H9 (cell line): ENCODE measurements at regions not wholly inside any gene's neighbourhood (a gene's known extent, or its start where the extent isn't known, plus 50 kb on each side); places are given as distances from the start of the nearest gene placed in this dataset.

Experiments
- DNase-seq: peaks from one replicate; pipeline ENCODE4 v3.0.0-alpha.2; 2017
- H2AFZ ChIP-seq: one replicate; pipeline ENCODE4 v1.6.1; 2013; ENCODE audit warnings: mild to moderate bottlenecking, low read length, control low read depth, moderate library complexity
- H2AK5ac ChIP-seq: 2 replicates; pipeline ENCODE4 v1.6.1; 2013; ENCODE audit warnings: low read length, control low read depth, mixed read lengths; ENCODE audit not compliant: insufficient read length
- H2BK120ac ChIP-seq: one replicate; pipeline ENCODE4 v1.6.1; 2013; ENCODE audit warnings: low read depth, mild to moderate bottlenecking, low read length, control low read depth, inconsistent platforms; ENCODE audit not compliant: poor library complexity, severe bottlenecking
- H2BK12ac ChIP-seq: 2 replicates; pipeline ENCODE4 v1.6.1; 2013; ENCODE audit warnings: low read length, control low read depth, mixed read lengths, low read depth; ENCODE audit not compliant: insufficient read length
- H2BK15ac ChIP-seq: 2 replicates; pipeline ENCODE4 v1.6.1; 2013; ENCODE audit warnings: low read depth, low read length, control low read depth
- H2BK20ac ChIP-seq: one replicate; pipeline ENCODE4 v1.6.1; 2013; ENCODE audit warnings: low read depth, mild to moderate bottlenecking, low read length, control low read depth, inconsistent platforms; ENCODE audit not compliant: poor library complexity, severe bottlenecking
- H2BK5ac ChIP-seq: 2 replicates; pipeline ENCODE4 v1.6.1; 2013; ENCODE audit warnings: low read length, control low read depth, mixed read lengths; ENCODE audit not compliant: insufficient read length
- H3K14ac ChIP-seq: 2 replicates; pipeline ENCODE4 v1.6.1; 2013; ENCODE audit warnings: low read length, control low read depth; ENCODE audit not compliant: insufficient read depth
- H3K18ac ChIP-seq: 2 replicates; pipeline ENCODE4 v1.6.1; 2013; ENCODE audit warnings: low read depth, mild to moderate bottlenecking, mixed read lengths, low read length, control low read depth; ENCODE audit not compliant: insufficient read length
- H3K23ac ChIP-seq: 2 replicates; pipeline ENCODE4 v1.6.1; 2013; ENCODE audit warnings: low read length, control low read depth, mixed read lengths, low read depth; ENCODE audit not compliant: insufficient read length
- H3K23me2 ChIP-seq: 2 replicates; pipeline ENCODE4 v1.6.1; 2013; ENCODE audit warnings: low read depth, mild to moderate bottlenecking, mixed read lengths, low read length, control low read depth; ENCODE audit not compliant: insufficient read length, poor library complexity, severe bottlenecking
- H3K27ac ChIP-seq: 2 replicates; pipeline ENCODE4 v1.5.1; 2013; ENCODE audit warnings: low read length, control low read depth, mixed read lengths, low read depth; ENCODE audit not compliant: insufficient read length
- H3K27me3 ChIP-seq: 2 replicates; pipeline ENCODE4 v1.6.1; 2013; ENCODE audit warnings: low read length, control low read depth, inconsistent platforms; ENCODE audit not compliant: insufficient read depth
- H3K4ac ChIP-seq: 2 replicates; pipeline ENCODE4 v1.6.1; 2013; ENCODE audit warnings: low read depth, mild to moderate bottlenecking, control low read depth, inconsistent platforms, low read length, moderate library complexity
- H3K4me1 ChIP-seq: 2 replicates; pipeline ENCODE4 v1.6.1; 2013; ENCODE audit warnings: low read length, control low read depth, inconsistent platforms; ENCODE audit not compliant: insufficient read depth
- H3K4me2 ChIP-seq: 2 replicates; pipeline ENCODE4 v1.6.1; 2013; ENCODE audit warnings: low read length, control low read depth, mixed read lengths; ENCODE audit not compliant: insufficient read length, insufficient read depth
- H3K56ac ChIP-seq: 2 replicates; pipeline ENCODE4 v1.6.1; 2013; ENCODE audit warnings: low read depth, mild to moderate bottlenecking, mixed read lengths, low read length, control low read depth; ENCODE audit not compliant: insufficient read length
- H3K79me1 ChIP-seq: 2 replicates; pipeline ENCODE4 v1.6.1; 2013; ENCODE audit warnings: low read depth, mild to moderate bottlenecking, moderate library complexity, low read length, control low read depth, inconsistent platforms; ENCODE audit not compliant: insufficient read depth, poor library complexity, severe bottlenecking
- H3K79me2 ChIP-seq: 2 replicates; pipeline ENCODE4 v1.6.1; 2013; ENCODE audit warnings: low read length, control low read depth, inconsistent platforms; ENCODE audit not compliant: insufficient read depth
- H3K9ac ChIP-seq: 2 replicates; pipeline ENCODE4 v1.6.1; 2013; ENCODE audit warnings: low read length, control low read depth, mixed read lengths; ENCODE audit not compliant: insufficient read length; ENCODE audit errors: extremely low read depth
- H3K9me3 ChIP-seq: one replicate; pipeline ENCODE4 v1.6.1; 2013; ENCODE audit warnings: low read depth, low read length, inconsistent platforms; ENCODE audit not compliant: control insufficient read depth
- H3T11ph ChIP-seq: one replicate; pipeline ENCODE4 v1.6.1; 2013; ENCODE audit warnings: mild to moderate bottlenecking, low read length, control low read depth, inconsistent platforms
- H4K20me1 ChIP-seq: one replicate; pipeline ENCODE4 v1.6.1; 2013; ENCODE audit not compliant: control insufficient read depth, insufficient read length, insufficient read depth
- H4K5ac ChIP-seq: 2 replicates; pipeline ENCODE4 v1.6.1; 2013; ENCODE audit warnings: low read depth, mild to moderate bottlenecking, mixed read lengths, low read length, control low read depth; ENCODE audit not compliant: insufficient read length
- H4K8ac ChIP-seq: replicated peaks from 2 replicates; pipeline ENCODE4 v1.6.1; 2013; ENCODE audit warnings: low read length, control low read depth, mixed read lengths, low read depth; ENCODE audit not compliant: insufficient read length
- H4K91ac ChIP-seq: 2 replicates; pipeline ENCODE4 v1.6.1; 2013; ENCODE audit warnings: low read depth, mild to moderate bottlenecking, moderate library complexity, mixed read lengths, low read length, control low read depth; ENCODE audit not compliant: insufficient read length
- H3K27ac Mint-ChIP-seq, 3 experiments: 2 replicates in 2 of 3; 3 replicates in 1 of 3; pipeline ENCODE4 v1.8.0; 2020 to 2021; ENCODE audit warnings: mixed read lengths in 3 of 3, mild to moderate bottlenecking in 1 of 3, moderate library complexity in 1 of 3
- H3K27me3 Mint-ChIP-seq: 2 replicates; pipeline ENCODE4 v1.8.0; 2021; ENCODE audit warnings: low read depth, mild to moderate bottlenecking, moderate library complexity, mixed read lengths
- H3K36me3 Mint-ChIP-seq, 3 experiments: 2 replicates in 2 of 3; 3 replicates in 1 of 3; pipeline ENCODE4 v1.8.0; 2020 to 2021; ENCODE audit warnings: low read depth in 3 of 3, mixed read lengths in 3 of 3; ENCODE audit not compliant: insufficient read depth in 1 of 3
- H3K4me1 Mint-ChIP-seq, 2 experiments: 2 replicates each; pipeline ENCODE4 v1.8.0; 2020; ENCODE audit warnings: mixed read lengths in 2 of 2
- H3K4me3 Mint-ChIP-seq, 2 experiments: 2 replicates in 1 of 2; 3 replicates in 1 of 2; pipeline ENCODE4 v1.8.0; 2020 to 2021; ENCODE audit warnings: mild to moderate bottlenecking in 2 of 2, mixed read lengths in 2 of 2, moderate library complexity in 1 of 2
- H3K9me3 Mint-ChIP-seq, 2 experiments: 2 replicates in 1 of 2; 3 replicates in 1 of 2; pipeline ENCODE4 v1.8.0; 2020; ENCODE audit warnings: mild to moderate bottlenecking in 2 of 2, mixed read lengths in 2 of 2, moderate library complexity in 1 of 2
- WGBS: extraction: QIAGEN DNeasy Blood & Tissue Kit; methylation state at CpG from one replicate; pipeline ENCODE4 v1.1.7; 2013; ENCODE audit warnings: missing lambda C conversion rate, low lambda C conversion rate, mixed read lengths; ENCODE audit not compliant: insufficient read length; ENCODE audit errors: extremely low coverage; 5-methylcytosine and 5-hydroxymethylcytosine counted together
- TF ChIP-seq, protein P1 (sequence below): fragments of 200-600 bp; sonication (generic); conservative IDR thresholded peaks from 3 replicates; pipeline ENCODE4 v1.8.0; 2021; ENCODE audit warnings: antibody characterized with exemption, mild to moderate bottlenecking

DNA sequence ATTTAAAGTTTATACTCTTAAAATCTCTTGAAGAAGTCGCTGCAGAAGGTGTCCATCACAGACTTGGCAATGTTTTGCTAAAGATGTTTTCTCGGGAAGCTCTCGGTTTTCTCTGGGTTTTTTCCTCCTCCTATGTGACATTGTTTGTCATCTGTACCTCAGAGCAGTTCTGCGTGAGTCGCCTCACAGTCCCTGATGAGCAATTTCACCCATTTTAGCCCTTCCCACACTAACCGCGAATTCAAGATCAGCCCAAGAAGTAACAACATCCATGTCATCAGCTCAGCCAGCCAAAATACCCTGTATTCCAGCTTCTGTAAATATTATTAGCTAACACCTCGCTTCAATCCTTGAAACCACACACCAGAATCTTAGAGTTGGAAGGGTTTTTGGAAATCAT, 224.3 kb upstream of the SETMAR start:
- H2BK15ac ChIP-seq, result no peak overlapping the region
- no peak overlapping the region for H3K56ac ChIP-seq

More for the DNA sequence above, 224.3 kb upstream of the SETMAR start:
- TF ChIP-seq, protein P1, sequence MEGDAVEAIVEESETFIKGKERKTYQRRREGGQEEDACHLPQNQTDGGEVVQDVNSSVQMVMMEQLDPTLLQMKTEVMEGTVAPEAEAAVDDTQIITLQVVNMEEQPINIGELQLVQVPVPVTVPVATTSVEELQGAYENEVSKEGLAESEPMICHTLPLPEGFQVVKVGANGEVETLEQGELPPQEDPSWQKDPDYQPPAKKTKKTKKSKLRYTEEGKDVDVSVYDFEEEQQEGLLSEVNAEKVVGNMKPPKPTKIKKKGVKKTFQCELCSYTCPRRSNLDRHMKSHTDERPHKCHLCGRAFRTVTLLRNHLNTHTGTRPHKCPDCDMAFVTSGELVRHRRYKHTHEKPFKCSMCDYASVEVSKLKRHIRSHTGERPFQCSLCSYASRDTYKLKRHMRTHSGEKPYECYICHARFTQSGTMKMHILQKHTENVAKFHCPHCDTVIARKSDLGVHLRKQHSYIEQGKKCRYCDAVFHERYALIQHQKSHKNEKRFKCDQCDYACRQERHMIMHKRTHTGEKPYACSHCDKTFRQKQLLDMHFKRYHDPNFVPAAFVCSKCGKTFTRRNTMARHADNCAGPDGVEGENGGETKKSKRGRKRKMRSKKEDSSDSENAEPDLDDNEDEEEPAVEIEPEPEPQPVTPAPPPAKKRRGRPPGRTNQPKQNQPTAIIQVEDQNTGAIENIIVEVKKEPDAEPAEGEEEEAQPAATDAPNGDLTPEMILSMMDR, result no peak
- Mint-ChIP-seq H3K36me3 (peaks cover 0 to 2% (median 2%) of the 10 kb centered on the region in 3 experiments; a peak in 4 of 7 replicates), H3K4me1 (peaks cover 6 to 16% of the 10 kb centered on the region in 2 experiments; a peak in 3 of 4 replicates), H3K4me3 (no peak overlapping the region), H3K9me3 (peaks cover 10 to 17% of the 10 kb centered on the region in 2 experiments), H3K27ac (no peak overlapping the region), H3K27me3 (no peaks in the 10 kb centered on the region; the same call in none of the 2 replicates)
- Histone ChIP-seq H3K4me1 (no peaks in the 10 kb centered on the region), H2AK5ac (no peak overlapping the region), H3K4ac (no peak overlapping the region), H3K23me2 (no peaks in the 10 kb centered on the region), H3K79me1 (no peaks in the 10 kb centered on the region), H3T11ph (no peak overlapping the region), H3K9me3 (no peaks in the 10 kb centered on the region), H2BK120ac (no peak overlapping the region), H3K4me2 (no peak overlapping the region), H4K20me1 (no peaks in the 10 kb centered on the region), H4K5ac (no peak overlapping the region), H3K27ac (no peak overlapping the region), H2AFZ (no peak overlapping the region), H2BK20ac (no peak overlapping the region), H3K14ac (no peak overlapping the region), H3K23ac (no peak overlapping the region), H3K27me3 (no peaks in the 10 kb centered on the region), H4K8ac (no peak overlapping the region), H2BK5ac (no peak overlapping the region), H3K9ac (no peak overlapping the region), H2BK12ac (no peak overlapping the region), H3K79me2 (no peaks in the 10 kb centered on the region), H3K18ac (no peak overlapping the region), H4K91ac (no peak overlapping the region)
- no peak for DNase-seq
- no CpG with 5 or more reads among the region's 8 CpGs for WGBS
